ENCODE measurements at regions not wholly inside any gene's neighbourhood (a gene's known extent, or its start where the extent isn't known, plus 50 kb on each side); places are given as distances from the start of the nearest gene placed in this dataset.

GRCh38 chr14:25400607-25401206, 350.8 kb upstream of the STXBP6 start:
- TF ChIP-seq CTCF (IDR thresholded peaks at IDR 0.05; ENCODE audit: insufficient read depth, low read length): peak; percentile 75
- H3K4me3 ChIP-seq (ENCODE audit: low read depth, low read length): no peak overlapping the region
- DNase-seq (ENCODE audit: low read depth): peak; percentile 60

DNA sequence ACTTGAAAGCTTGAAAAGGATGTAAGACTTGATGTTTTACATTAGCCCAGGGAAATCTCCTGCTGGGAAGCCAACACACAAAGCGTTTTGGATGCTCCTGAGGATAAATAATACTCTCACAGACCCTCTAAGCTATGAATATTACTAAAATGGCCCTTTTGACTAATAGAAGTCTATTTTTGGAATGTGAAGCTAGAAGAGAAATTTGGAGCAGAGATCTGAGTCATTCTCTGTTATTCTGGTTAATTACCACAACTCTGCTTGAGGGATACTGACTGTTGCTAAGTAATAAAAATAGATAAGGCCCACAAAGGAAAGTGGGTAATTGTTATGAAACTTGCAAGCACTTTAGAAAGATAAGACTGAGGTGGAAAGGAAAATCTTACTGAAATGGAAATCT, 346.2 kb upstream of the STXBP6 start:
- no peak for TF ChIP-seq CTCF (IDR thresholded peaks at IDR 0.05; ENCODE audit: insufficient read depth, low read length)
- peak; percentile 1 for DNase-seq (ENCODE audit: low read depth)
- no peak overlapping the region for H3K4me3 ChIP-seq (ENCODE audit: low read depth, low read length)

- H3K4me3 ChIP-seq (ENCODE audit: low read depth, low read length): no peak overlapping the region
- DNase-seq (ENCODE audit: low read depth): no peak
Observed at GRCh38 chr14:25394791-25395391, 344.9 kb upstream of the STXBP6 start.

DNA sequence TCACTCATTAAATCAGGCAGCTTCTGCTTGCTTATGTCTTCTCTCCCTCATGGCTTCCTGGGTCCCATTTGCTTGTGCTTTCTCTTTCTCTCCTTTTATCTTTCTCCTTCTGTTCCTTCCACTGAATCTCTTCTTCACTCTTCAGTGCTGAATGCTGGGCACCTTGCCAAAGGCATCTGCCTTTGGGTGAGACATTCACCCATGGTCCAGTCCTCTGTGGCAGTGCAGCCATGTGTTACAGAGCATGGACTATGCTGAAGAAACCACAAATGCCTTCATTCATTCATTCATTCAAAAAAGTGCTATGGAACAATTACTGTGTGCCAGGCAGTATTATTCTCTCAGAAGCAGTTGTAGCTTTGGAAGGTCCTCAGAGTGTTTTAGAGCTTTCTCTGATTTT, 344.4 kb upstream of the STXBP6 start:
- no peak overlapping the region for H3K4me3 ChIP-seq (ENCODE audit: low read depth, low read length)
- TF ChIP-seq CTCF (IDR thresholded peaks at IDR 0.05; ENCODE audit: insufficient read depth, low read length): no peak
- no peak for DNase-seq (ENCODE audit: low read depth)

More at GRCh38 chr14:25394791-25395391, 344.9 kb upstream of the STXBP6 start:
- no peak for TF ChIP-seq CTCF (IDR thresholded peaks at IDR 0.05; ENCODE audit: insufficient read depth, low read length)

DNA sequence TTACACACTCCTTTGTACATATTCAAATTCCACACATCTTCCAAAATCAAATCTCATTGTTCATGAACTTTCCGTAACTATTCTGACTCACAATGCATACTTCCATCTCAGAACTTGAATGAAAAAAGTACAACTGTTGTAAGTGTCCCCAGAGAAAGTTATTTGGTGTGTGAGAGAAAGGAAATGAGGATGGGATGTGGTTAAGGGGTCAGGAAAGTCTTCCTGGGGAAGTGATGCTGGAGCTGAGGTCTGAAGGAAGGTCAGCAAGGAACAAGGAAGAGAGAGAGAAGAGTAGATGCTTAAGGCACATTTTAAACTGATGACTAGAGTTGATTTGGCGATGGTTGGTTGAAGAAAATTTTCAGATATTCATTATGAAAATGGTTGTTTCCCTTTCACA, 340.0 kb upstream of the STXBP6 start:
- no peak for DNase-seq (ENCODE audit: low read depth)
- H3K4me3 ChIP-seq (ENCODE audit: low read depth, low read length): no peak overlapping the region
- TF ChIP-seq CTCF (IDR thresholded peaks at IDR 0.05; ENCODE audit: insufficient read depth, low read length): no peak

- H3K4me3 ChIP-seq (ENCODE audit: low read depth, low read length): no peak overlapping the region
- TF ChIP-seq CTCF (IDR thresholded peaks at IDR 0.05; ENCODE audit: insufficient read depth, low read length): no peak
- no peak for DNase-seq (ENCODE audit: low read depth)
Observed at GRCh38 chr14:25381498-25381897, 331.6 kb upstream of the STXBP6 start.

- no peak for TF ChIP-seq CTCF (IDR thresholded peaks at IDR 0.05; ENCODE audit: insufficient read depth, low read length)
Observed at GRCh38 chr14:25375639-25376038, 325.7 kb upstream of the STXBP6 start.

More at GRCh38 chr14:25375639-25376038, 325.7 kb upstream of the STXBP6 start:
- DNase-seq (ENCODE audit: low read depth): no peak
- no peak overlapping the region for H3K4me3 ChIP-seq (ENCODE audit: low read depth, low read length)

Data from fibroblast of the aortic adventitia (primary cell).